Subcutaneous abdominal adipose tissue (tissue), 5 donors: ENCODE measurements at regions not wholly inside any gene's neighbourhood (a gene's known extent, or its start where the extent isn't known, plus 50 kb on each side); places are given as distances from the start of the nearest gene placed in this dataset.

ENCODE experiments used
- H3K27ac ChIP-seq: one replicate; pipeline ENCODE4 v1.7.0; 2013; ENCODE audit warnings: low read depth, mild to moderate bottlenecking, inconsistent platforms, low read length, moderate library complexity
- H3K27me3 ChIP-seq, 5 donors: one replicate each; pipeline ENCODE4 v1.7.0; 2013; ENCODE audit warnings: low read length in 5 of 5, inconsistent platforms in 1 of 5; ENCODE audit not compliant: control insufficient read depth in 5 of 5, insufficient read depth in 4 of 5
- H3K36me3 ChIP-seq, 5 donors: one replicate each; pipeline ENCODE4 v1.7.0; 2013; ENCODE audit warnings: low read length in 5 of 5; ENCODE audit not compliant: control insufficient read depth in 5 of 5, insufficient read depth in 5 of 5
- H3K4me1 ChIP-seq, 5 donors: one replicate each; pipeline ENCODE4 v1.7.0; 2013; ENCODE audit warnings: low read length in 5 of 5, mild to moderate bottlenecking in 3 of 5, moderate library complexity in 1 of 5; ENCODE audit not compliant: control insufficient read depth in 5 of 5, insufficient read depth in 5 of 5
- H3K4me3 ChIP-seq, 5 donors: one replicate each; pipeline ENCODE4 v1.7.0; 2013; ENCODE audit warnings: low read length in 5 of 5, low read depth in 1 of 5
- H3K9ac ChIP-seq, 5 donors: one replicate each; pipeline ENCODE4 v1.7.0; 2013; ENCODE audit warnings: low read length in 5 of 5, mild to moderate bottlenecking in 4 of 5, moderate library complexity in 3 of 5
- H3K9me3 ChIP-seq, 5 donors: one replicate each; pipeline ENCODE4 v1.7.0; 2013; ENCODE audit warnings: low read length in 5 of 5; ENCODE audit not compliant: control insufficient read depth in 5 of 5
- donor health status: healthy.
- donor health status: healthy.
- donor health status: healthy.
- donor health status: healthy.
- donor health status: healthy.

DNA sequence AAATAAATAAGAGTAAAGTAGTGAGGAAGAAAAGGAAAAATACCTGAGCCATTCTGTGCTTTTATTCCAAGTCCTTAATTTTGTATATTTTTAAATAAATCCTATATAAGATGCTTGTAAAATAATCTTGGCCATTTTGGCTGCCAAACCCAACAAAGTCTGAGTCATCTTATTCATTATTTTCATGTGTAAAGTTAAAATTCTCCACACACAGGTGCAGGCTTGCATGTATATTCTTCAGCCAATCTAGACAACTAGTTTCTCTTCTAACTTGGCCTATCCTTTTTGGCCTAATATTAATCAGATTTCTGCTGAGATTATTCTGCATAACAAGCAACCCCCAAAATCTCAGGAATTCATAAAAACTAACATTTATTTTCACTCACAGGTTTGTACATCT is 189.8 kb upstream of the ATP11B start:
- H3K27ac ChIP-seq: no peak overlapping the region
- no peak overlapping the region for H3K4me3 ChIP-seq
- H3K9me3 ChIP-seq: no peaks in the 10 kb centered on the region
- peaks cover 0 to 3% (median 0%) of the 10 kb centered on the region in 5 donors for H3K27me3 ChIP-seq
- no peaks in the 10 kb centered on the region for H3K36me3 ChIP-seq
- H3K4me1 ChIP-seq: no peaks in the 10 kb centered on the region
- no peak overlapping the region for H3K9ac ChIP-seq

DNA sequence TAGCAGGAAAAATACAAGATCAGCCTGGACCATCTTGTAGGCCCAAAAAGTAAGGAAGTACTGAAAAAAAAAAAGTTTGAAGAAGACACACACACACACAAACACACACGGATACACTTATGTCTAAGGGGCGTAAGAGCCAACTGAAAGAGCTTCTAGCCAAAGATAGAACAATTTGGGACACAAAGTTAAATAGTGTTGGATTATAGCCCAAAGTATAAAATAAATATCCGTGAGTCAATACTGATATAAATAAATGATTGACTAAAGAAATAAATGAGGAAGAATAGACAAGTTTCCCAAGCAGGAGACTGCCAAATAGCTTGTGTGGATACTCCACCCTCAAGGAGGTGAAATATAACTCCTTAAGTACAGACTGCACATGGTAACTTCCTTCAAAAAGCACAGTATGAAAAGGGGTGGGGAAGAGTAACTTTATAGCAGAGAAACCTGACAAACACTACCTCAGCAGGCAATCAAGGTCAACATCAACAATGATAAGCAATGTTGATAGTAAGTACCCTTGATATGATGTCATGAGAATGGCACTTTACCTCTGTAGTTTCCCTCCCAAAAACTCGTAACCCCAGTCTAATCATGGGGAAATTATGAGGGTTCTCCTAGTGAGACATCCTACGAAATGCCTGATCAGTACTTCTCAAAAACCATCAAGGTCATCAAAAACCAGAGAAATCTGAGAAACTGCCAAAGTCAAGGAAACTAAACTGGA is 187.3 kb upstream of the ATP11B start:
- Histone ChIP-seq H3K9me3 (no peaks in the 10 kb centered on the region), H3K27me3 (peaks cover 0 to 3% (median 0%) of the 10 kb centered on the region in 5 donors), H3K4me1 (no peaks in the 10 kb centered on the region), H3K36me3 (no peaks in the 10 kb centered on the region), H3K9ac (no peak overlapping the region), H3K27ac (no peak overlapping the region), H3K4me3 (no peak overlapping the region)

- Histone ChIP-seq H3K4me3 (no peak overlapping the region), H3K36me3 (no peaks in the 10 kb centered on the region), H3K4me1 (no peaks in the 10 kb centered on the region), H3K27me3 (no peaks in the 10 kb centered on the region), H3K9ac (no peak overlapping the region), H3K9me3 (no peaks in the 10 kb centered on the region), H3K27ac (no peak overlapping the region)
Observed at GRCh38 chr3:182606905-182607504, 186.3 kb upstream of the ATP11B start.

GRCh38 chr3:182608832-182609231 is 184.5 kb upstream of the ATP11B start:
- Histone ChIP-seq H3K4me3 (no peak overlapping the region), H3K27ac (no peak overlapping the region), H3K36me3 (no peaks in the 10 kb centered on the region), H3K9ac (no peak overlapping the region), H3K9me3 (no peaks in the 10 kb centered on the region), H3K27me3 (no peaks in the 10 kb centered on the region), H3K4me1 (no peaks in the 10 kb centered on the region)

- H3K4me1 ChIP-seq: no peaks in the 10 kb centered on the region
- no peak overlapping the region for H3K27ac ChIP-seq
- no peak overlapping the region for H3K4me3 ChIP-seq
- no peaks in the 10 kb centered on the region for H3K9me3 ChIP-seq
- H3K27me3 ChIP-seq: no peaks in the 10 kb centered on the region
- no peak overlapping the region for H3K9ac ChIP-seq
- H3K36me3 ChIP-seq: no peaks in the 10 kb centered on the region
Observed at GRCh38 chr3:182609575-182610156, 183.6 kb upstream of the ATP11B start.

DNA sequence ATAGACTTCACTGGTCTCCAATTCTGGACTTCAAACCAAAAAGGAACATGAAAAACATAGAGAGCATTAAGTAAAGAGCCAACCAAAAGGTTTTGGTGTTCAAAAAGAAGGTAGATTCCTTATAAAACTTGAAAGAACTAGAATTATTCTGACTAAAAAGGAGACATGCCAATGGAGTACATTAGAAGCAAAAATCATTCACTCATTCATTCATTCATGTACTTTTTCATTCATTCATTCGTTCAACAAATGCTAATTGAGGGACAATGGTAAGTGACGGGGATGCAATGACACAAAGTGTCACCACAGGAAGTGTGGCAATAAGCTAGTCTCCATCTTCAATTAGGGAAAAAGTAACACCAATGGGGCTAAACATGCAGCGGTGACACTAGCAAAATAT is 181.0 kb upstream of the ATP11B start:
- Histone ChIP-seq H3K9me3 (no peaks in the 10 kb centered on the region), H3K4me1 (no peaks in the 10 kb centered on the region), H3K27me3 (peaks cover 0 to 5% (median 0%) of the 10 kb centered on the region in 5 donors), H3K36me3 (no peaks in the 10 kb centered on the region), H3K27ac (no peak overlapping the region), H3K9ac (no peak overlapping the region), H3K4me3 (no peak overlapping the region)

GRCh38 chr3:182617500-182617899 is 175.8 kb upstream of the ATP11B start:
- no peak overlapping the region for H3K9ac ChIP-seq
- H3K36me3 ChIP-seq: no peaks in the 10 kb centered on the region

DNA sequence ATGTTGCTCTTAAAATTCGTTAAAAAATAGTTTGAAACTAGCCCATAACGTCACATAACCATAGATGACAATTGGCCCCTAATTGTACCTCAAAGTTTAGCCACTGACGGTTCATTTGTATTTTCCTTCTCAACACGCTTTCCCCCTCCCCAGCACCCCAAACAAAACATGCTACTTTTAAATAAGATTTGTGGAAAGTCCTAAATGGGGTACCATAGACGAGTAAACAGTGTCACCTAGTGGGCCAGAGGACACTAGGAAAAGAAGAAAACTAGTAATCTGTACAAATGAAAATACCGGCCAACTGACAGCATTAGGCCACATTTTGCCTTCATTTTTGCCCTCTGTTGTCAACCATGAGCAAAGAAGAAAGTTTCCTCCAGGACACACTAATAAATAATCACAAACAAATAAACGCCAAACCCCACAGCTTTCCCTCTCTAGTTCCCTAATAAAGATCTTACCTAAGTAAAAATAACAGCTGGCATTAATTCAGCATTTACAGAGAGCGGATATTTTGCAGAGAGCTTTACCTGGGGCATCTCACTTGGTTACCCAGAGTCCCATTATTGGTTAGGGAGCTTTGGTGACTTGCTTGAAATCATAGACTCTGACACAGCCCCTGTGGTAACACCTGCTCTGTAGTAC is 175.1 kb upstream of the ATP11B start:
- Histone ChIP-seq H3K27ac (no peak overlapping the region), H3K4me3 (no peak overlapping the region), H3K4me1 (no peaks in the 10 kb centered on the region), H3K36me3 (no peaks in the 10 kb centered on the region), H3K9me3 (no peaks in the 10 kb centered on the region), H3K27me3 (peaks cover 0 to 5% (median 0%) of the 10 kb centered on the region in 5 donors), H3K9ac (no peak overlapping the region)

More at GRCh38 chr3:182617500-182617899, 175.8 kb upstream of the ATP11B start:
- Histone ChIP-seq H3K27ac (no peak overlapping the region), H3K27me3 (peaks cover 0 to 5% (median 0%) of the 10 kb centered on the region in 5 donors), H3K4me1 (no peaks in the 10 kb centered on the region), H3K4me3 (no peak overlapping the region), H3K9me3 (no peaks in the 10 kb centered on the region)

DNA sequence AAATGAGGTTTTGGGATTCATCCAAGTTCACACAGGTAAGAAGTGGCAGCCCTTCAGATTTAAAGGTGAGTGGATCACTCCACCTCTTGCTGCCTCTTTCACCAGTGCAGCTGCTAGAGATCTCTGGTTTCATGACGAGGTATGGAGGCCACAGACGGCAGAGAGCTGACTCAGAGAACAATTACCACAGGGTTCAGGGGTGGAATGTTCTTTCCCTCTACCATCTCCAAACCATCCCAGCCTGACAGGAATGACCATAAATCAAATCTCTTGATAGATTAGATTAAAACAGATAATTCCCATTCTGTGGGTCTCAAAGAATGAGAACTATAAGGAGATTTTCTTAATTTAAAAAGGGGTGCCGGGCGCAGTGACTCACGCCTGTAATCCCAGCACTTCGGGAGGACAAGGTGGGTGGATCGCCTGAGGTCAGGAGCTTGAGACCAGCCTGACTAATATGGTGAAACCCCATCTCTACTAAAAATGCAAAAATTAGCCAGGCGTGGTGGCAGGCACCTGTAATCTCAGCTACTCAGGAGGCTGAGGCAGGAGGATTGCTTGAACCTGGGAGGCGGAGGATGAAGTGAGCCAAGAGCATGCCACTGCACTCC is 174.2 kb upstream of the ATP11B start:
- Histone ChIP-seq H3K36me3 (no peaks in the 10 kb centered on the region), H3K27ac (no peak overlapping the region), H3K4me1 (no peaks in the 10 kb centered on the region), H3K27me3 (peaks cover 0 to 5% (median 0%) of the 10 kb centered on the region in 5 donors), H3K9me3 (no peaks in the 10 kb centered on the region), H3K9ac (no peak overlapping the region), H3K4me3 (no peak overlapping the region)
